ENCODE measurements at regions not wholly inside any gene's neighbourhood (a gene's known extent, or its start where the extent isn't known, plus 50 kb on each side); places are given as distances from the start of the nearest gene placed in this dataset.

GRCh38 chr16:13336335-13336734, 434.9 kb downstream of the SHISA9 start:
- TF ChIP-seq CTCF (IDR thresholded peaks at IDR 0.05; ENCODE audit: poor library complexity) (no peak), EZH2 (IDR thresholded peaks at IDR 0.05; ENCODE audit: borderline replicate concordance) (no peak), EZH2phosphoT487 (IDR thresholded peaks at IDR 0.05; ENCODE audit: low read depth, severe bottlenecking, unreplicated experiment) (no peak)

Data from hepatocyte (in vitro differentiated cells).